ENCODE measurements at regions not wholly inside any gene's neighbourhood (a gene's known extent, or its start where the extent isn't known, plus 50 kb on each side); places are given as distances from the start of the nearest gene placed in this dataset.

GRCh38 chr3:87625876-87626275, 349.5 kb upstream of the POU1F1 start:
- H3K27ac ChIP-seq (ENCODE audit: extremely low read length, insufficient read depth, low read length), result no peak overlapping the region
- H3K4me3 ChIP-seq (replicated peaks in 1 of 3; ENCODE audit: insufficient read depth in 1 of 3, low read depth in 2 of 3, low read length in 3 of 3), result no peak overlapping the region
- H3K4me1 ChIP-seq (ENCODE audit: insufficient read depth, low read length), result no peaks in the 10 kb centered on the region
- TF ChIP-seq SNAI1 (CRISPR knock-in tag; IDR thresholded peaks at IDR 0.05; ENCODE audit: borderline replicate concordance) (no peak), PHF21A (CRISPR knock-in tag; IDR thresholded peaks at IDR 0.05) (no peak), PATZ1 (CRISPR knock-in tag; IDR thresholded peaks at IDR 0.05) (no peak), TCF7L2 (IDR thresholded peaks at IDR 0.05; ENCODE audit: low read depth, low read length) (no peak), RORA (CRISPR knock-in tag; IDR thresholded peaks at IDR 0.05) (no peak), JDP2 (CRISPR knock-in tag; IDR thresholded peaks at IDR 0.05; ENCODE audit: borderline replicate concordance) (no peak), ZNF839 (CRISPR knock-in tag; IDR thresholded peaks at IDR 0.05; ENCODE audit: borderline replicate concordance) (no peak), RNF219 (CRISPR knock-in tag; IDR thresholded peaks at IDR 0.05) (no peak)
- no peak for ATAC-seq
- in situ Hi-C loops (cut with HindIII; ENCODE audit: extremely low pct_ligation_motif_present, low pct_unique_long_range_greater_than_20kb), result no loop called here
- intact Hi-C loops (cut with micrococcal nuclease; ENCODE audit: unreplicated experiment), result no loop called here
- BruUV-seq (replicated peaks), result no TSS peak
- no peak for DNase-seq (ENCODE audit: low spot score)
- H4K20me1 ChIP-seq (ENCODE audit: insufficient read depth, low read length), result no peaks in the 10 kb centered on the region
- H3K4me2 ChIP-seq (ENCODE audit: low read depth, low read length), result no peak overlapping the region
- no peaks in the 10 kb centered on the region for H3K79me2 ChIP-seq (ENCODE audit: insufficient read depth, low read length)
- 1% methylated on average over 2 of the region's 2 CpGs for WGBS (ENCODE audit: low lambda C conversion rate)
- H3K9me3 ChIP-seq (ENCODE audit: low read length), result no peaks in the 10 kb centered on the region
- H3K36me3 ChIP-seq (replicated peaks in 1 of 2; ENCODE audit: control insufficient read depth in 1 of 2, insufficient read depth in 2 of 2, low read length in 2 of 2), result no peaks in the 10 kb centered on the region
- no peaks in the 10 kb centered on the region; a peak in 1 of 5 replicates for H3K27me3 ChIP-seq (ENCODE audit: control insufficient read depth in 1 of 2, insufficient read depth in 2 of 2, low read length in 2 of 2)
- POLR2A ChIA-PET, result no interaction called here
- no peak overlapping the region for H3K9ac ChIP-seq (ENCODE audit: insufficient read depth, low read depth, low read length)
- FAIRE-seq, result no peak
- CTCF ChIA-PET (ENCODE audit: low intra/inter-chr PET ratio, low total read pairs), result no interaction called here
- no peak overlapping the region for H2AFZ ChIP-seq (ENCODE audit: low read length)

Measured in HepG2 (cell line).